Osteoblast (primary cell): ENCODE measurements at regions not wholly inside any gene's neighbourhood (a gene's known extent, or its start where the extent isn't known, plus 50 kb on each side); places are given as distances from the start of the nearest gene placed in this dataset.

ENCODE experiments used
- DNase-seq: peaks from one replicate; pipeline ENCODE4 v3.0.0; 2011; ENCODE audit warnings: low spot score, mixed read lengths; ENCODE audit not compliant: insufficient read length; ENCODE audit errors: missing footprints
- H2AFZ ChIP-seq: 2 replicates; pipeline ENCODE4 v1.6.0; 2011; ENCODE audit warnings: mild to moderate bottlenecking, low read length
- H3K27ac ChIP-seq: 2 replicates; pipeline ENCODE4 v1.5.1; 2011; ENCODE audit warnings: mild to moderate bottlenecking, low read depth, low read length, moderate library complexity
- H3K27me3 ChIP-seq: 2 replicates; pipeline ENCODE4 v1.6.0; 2012; ENCODE audit warnings: mild to moderate bottlenecking, control low read depth, inconsistent platforms, low read length, moderate library complexity; ENCODE audit not compliant: insufficient read depth
- H3K36me3 ChIP-seq: 2 replicates; pipeline ENCODE4 v1.5.1; 2011; ENCODE audit warnings: mild to moderate bottlenecking, low read length, control low read depth, moderate library complexity; ENCODE audit not compliant: insufficient read depth
- H3K4me1 ChIP-seq: 2 replicates; pipeline ENCODE4 v1.5.1; 2011; ENCODE audit warnings: mild to moderate bottlenecking, low read length, control low read depth, moderate library complexity; ENCODE audit not compliant: insufficient read depth
- H3K4me2 ChIP-seq: 2 replicates; pipeline ENCODE4 v1.6.0; 2011; ENCODE audit warnings: mild to moderate bottlenecking, low read length; ENCODE audit not compliant: insufficient read depth
- H3K4me3 ChIP-seq: fragments of 200-600 bp; sonication (generic); 3 replicates; pipeline ENCODE4 v1.5.1; 2012; ENCODE audit warnings: mild to moderate bottlenecking, low read length, inconsistent platforms; ENCODE audit not compliant: insufficient read depth
- H3K79me2 ChIP-seq: 2 replicates; pipeline ENCODE4 v1.6.0; 2012; ENCODE audit warnings: mild to moderate bottlenecking, low read length, control low read depth, inconsistent platforms; ENCODE audit not compliant: insufficient read depth
- H3K9me3 ChIP-seq: 2 replicates; pipeline ENCODE4 v1.5.1; 2011; ENCODE audit warnings: low read depth, low read length, control low read depth
- H4K20me1 ChIP-seq: 2 replicates; pipeline ENCODE4 v1.6.0; 2012; ENCODE audit warnings: mild to moderate bottlenecking, low read length, control low read depth; ENCODE audit not compliant: insufficient read depth
- CTCF ChIP-seq: IDR thresholded peaks from 2 replicates; pipeline ENCODE4 v1.5.1; 2011; ENCODE audit warnings: mild to moderate bottlenecking, low read depth, low read length, moderate library complexity; ENCODE audit errors: extremely low read depth

GRCh38 chr1:69483246-69483645 lies 84.5 kb upstream of the LRRC7 start:
- no peaks in the 10 kb centered on the region for H4K20me1 ChIP-seq
- DNase-seq = no peak
- H3K4me3 ChIP-seq = no peak overlapping the region
- no peaks in the 10 kb centered on the region for H3K9me3 ChIP-seq
- no peaks in the 10 kb centered on the region for H3K27me3 ChIP-seq
- no peak overlapping the region for H3K4me2 ChIP-seq
- no peaks in the 10 kb centered on the region for H3K36me3 ChIP-seq
- no peak overlapping the region for H3K27ac ChIP-seq
- no peaks in the 10 kb centered on the region for H3K79me2 ChIP-seq
- TF ChIP-seq CTCF = no peak
- no peaks in the 10 kb centered on the region for H3K4me1 ChIP-seq
- no peak overlapping the region for H2AFZ ChIP-seq

GRCh38 chr1:69485616-69486015 lies 82.1 kb upstream of the LRRC7 start:
- no peak for DNase-seq
- H3K4me1 ChIP-seq = no peaks in the 10 kb centered on the region
- no peaks in the 10 kb centered on the region for H3K36me3 ChIP-seq
- TF ChIP-seq CTCF = no peak
- no peaks in the 10 kb centered on the region for H4K20me1 ChIP-seq
- no peaks in the 10 kb centered on the region for H3K79me2 ChIP-seq
- no peak overlapping the region for H3K4me3 ChIP-seq
- no peaks in the 10 kb centered on the region for H3K27me3 ChIP-seq
- H2AFZ ChIP-seq = no peak overlapping the region
- H3K4me2 ChIP-seq = no peak overlapping the region
- no peak overlapping the region for H3K27ac ChIP-seq
- no peaks in the 10 kb centered on the region for H3K9me3 ChIP-seq

GRCh38 chr1:69491416-69491815 lies 76.3 kb upstream of the LRRC7 start:
- no peak for DNase-seq
- no peaks in the 10 kb centered on the region for H3K9me3 ChIP-seq
- H3K4me1 ChIP-seq = no peaks in the 10 kb centered on the region
- H3K27ac ChIP-seq = no peak overlapping the region
- no peaks in the 10 kb centered on the region for H3K79me2 ChIP-seq
- no peaks in the 10 kb centered on the region for H3K27me3 ChIP-seq
- H4K20me1 ChIP-seq = no peaks in the 10 kb centered on the region
- no peak overlapping the region for H3K4me2 ChIP-seq
- TF ChIP-seq CTCF = no peak
- H2AFZ ChIP-seq = no peak overlapping the region
- H3K36me3 ChIP-seq = no peaks in the 10 kb centered on the region
- H3K4me3 ChIP-seq = no peak overlapping the region

- Histone ChIP-seq H3K36me3 (no peaks in the 10 kb centered on the region), H4K20me1 (no peaks in the 10 kb centered on the region), H3K27me3 (no peaks in the 10 kb centered on the region), H2AFZ (no peak overlapping the region), H3K4me2 (no peak overlapping the region), H3K4me3 (no peak overlapping the region), H3K4me1 (no peaks in the 10 kb centered on the region), H3K27ac (no peak overlapping the region), H3K9me3 (no peaks in the 10 kb centered on the region), H3K79me2 (no peaks in the 10 kb centered on the region)
- TF ChIP-seq CTCF = no peak
- no peak for DNase-seq
Measured at GRCh38 chr1:69492286-69492685, 75.4 kb upstream of the LRRC7 start.
